Erythroblast (primary cell): ENCODE measurements at regions not wholly inside any gene's neighbourhood (a gene's known extent, or its start where the extent isn't known, plus 50 kb on each side); places are given as distances from the start of the nearest gene placed in this dataset.

ENCODE experiments used
- GATA1 ChIP-seq: IDR thresholded peaks from 2 replicates; pipeline ENCODE4 v1.6.1; 2011; ENCODE audit warnings: low read depth, mild to moderate bottlenecking, control low read depth, low read length, moderate library complexity
- POLR2A ChIP-seq: IDR thresholded peaks from 2 replicates; pipeline ENCODE4 v1.6.1; 2011; ENCODE audit warnings: mild to moderate bottlenecking, low read length

DNA sequence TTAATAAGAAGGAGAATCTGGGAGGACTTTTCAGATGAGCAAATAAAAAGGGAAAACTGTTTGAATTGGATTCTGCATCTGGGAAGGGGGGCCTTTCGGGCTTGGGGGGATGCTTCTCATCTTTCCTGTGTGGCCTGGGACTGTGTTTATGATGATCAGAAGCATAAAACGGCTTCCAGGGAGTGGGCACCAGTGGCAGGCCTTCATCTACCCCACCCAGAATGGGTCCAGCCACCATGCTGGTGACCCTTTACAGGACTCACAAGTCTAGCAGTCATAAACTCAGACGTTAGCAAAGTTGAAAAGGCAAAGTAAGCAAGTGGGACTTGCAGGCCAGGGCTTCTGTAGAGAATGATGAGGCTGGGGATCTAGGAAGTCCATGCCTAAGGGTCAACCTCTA is 198.3 kb upstream of the ZMIZ1 start:
- no peak for TF ChIP-seq POLR2A
- TF ChIP-seq GATA1: no peak
